ENCODE measurements at regions not wholly inside any gene's neighbourhood (a gene's known extent, or its start where the extent isn't known, plus 50 kb on each side); places are given as distances from the start of the nearest gene placed in this dataset.
"Not testable (repeated sequence)": the region's sequence is repeated elsewhere in the genome, so short reads cannot be mapped to it uniquely, and the experiment has no call there.

DNA sequence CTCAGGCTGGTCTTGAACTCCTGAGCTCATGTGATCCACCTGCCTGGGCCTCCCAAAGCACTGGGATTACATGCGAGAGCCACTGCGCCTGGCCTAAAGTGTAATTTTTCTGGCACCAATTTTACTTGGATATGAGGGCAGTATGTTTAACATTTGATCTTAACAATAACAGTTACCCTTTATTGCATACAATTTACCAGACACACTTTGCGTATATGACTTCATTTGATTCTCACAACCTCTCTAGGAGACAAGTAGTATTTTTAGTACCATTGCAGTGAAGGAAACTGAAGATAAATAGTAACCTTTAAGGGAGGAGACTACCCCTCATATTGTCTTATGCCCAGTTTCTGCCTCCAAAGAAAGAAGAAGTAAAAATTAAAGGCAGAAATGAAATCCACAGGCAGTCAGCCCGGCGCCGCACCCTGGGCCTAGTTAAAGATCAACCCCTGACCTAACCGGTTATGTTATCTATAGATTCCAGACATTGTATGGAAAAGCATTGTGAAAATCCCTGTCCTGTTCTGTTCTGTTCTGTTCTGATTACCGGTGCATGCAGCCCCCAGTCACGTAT is 54.0 kb downstream of the CYP26A1 start:
- H3K9me3 ChIP-seq (ENCODE audit: low read length); H3K36me3 ChIP-seq (ENCODE audit: insufficient read depth, low read length); H3K4me3 ChIP-seq (ENCODE audit: low read length); H3K27me3 ChIP-seq (ENCODE audit: insufficient read depth, low read length); H3K4me1 ChIP-seq (ENCODE audit: insufficient read depth, low read length); H2AFZ ChIP-seq (ENCODE audit: low read depth, low read length): not testable (repeated sequence)

DNA sequence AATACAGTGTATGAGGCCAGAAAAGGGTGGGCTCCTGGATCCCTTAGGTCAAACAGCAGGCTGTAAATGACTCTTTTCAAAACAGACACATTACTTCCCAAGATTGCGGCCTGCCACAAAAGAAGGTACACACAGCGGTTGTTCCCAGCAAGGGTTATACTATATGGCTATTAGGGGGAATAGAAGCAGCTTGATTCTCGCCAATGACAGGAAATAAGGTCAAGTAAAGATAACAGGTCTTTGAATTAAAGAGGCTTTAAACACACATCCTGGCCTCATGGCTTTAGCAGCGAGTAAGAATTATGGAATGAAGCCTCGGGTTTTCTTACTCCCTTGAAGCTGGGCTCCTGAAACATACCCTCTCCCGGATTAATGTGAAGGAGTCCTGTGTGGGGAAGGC is 58.3 kb downstream of the CYP26A1 start:
- Histone ChIP-seq H3K9me3 (ENCODE audit: low read length) (no peaks in the 10 kb centered on the region), H3K4me3 (ENCODE audit: low read length) (no peak overlapping the region), H2AFZ (ENCODE audit: low read depth, low read length) (no peak overlapping the region), H3K27me3 (ENCODE audit: insufficient read depth, low read length) (peaks cover 2% of the 10 kb centered on the region), H3K36me3 (ENCODE audit: insufficient read depth, low read length) (no peaks in the 10 kb centered on the region), H3K4me1 (ENCODE audit: insufficient read depth, low read length) (no peaks in the 10 kb centered on the region)

DNA sequence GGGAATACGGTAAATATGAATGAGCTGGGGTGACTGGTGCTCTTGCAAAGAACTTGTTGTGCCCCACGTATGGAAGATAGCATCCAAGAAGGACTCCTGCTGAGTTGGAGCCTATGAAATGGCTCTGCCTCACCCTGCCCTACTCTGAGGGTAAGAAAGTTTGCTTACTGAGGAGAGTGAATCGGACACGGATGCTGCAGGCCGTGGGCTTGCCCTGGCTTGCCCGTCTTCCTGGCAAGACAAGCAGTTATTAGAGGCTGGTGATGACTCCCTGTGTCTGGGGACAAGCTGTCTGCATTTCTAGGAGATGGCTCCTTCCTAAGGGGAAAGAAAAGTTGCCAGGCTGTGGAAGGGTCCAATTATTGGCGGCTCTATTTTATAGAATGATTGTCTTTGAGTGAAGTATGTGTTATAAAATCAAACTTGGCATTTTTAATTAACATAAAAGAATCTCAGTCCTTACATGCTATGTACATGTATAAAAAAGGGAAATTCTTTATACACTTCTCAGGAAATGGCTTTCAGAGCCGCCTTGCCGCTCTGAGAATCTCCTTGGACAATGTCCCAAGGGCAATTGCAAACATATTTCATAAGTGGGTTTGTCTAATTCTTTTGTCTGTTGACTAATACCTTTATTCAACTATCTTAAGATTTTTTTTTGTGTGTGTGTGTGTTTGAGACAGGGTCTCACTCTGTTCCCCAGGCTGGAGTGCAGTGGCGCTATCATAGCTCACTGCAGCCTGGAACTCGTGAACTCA is 64.6 kb downstream of the CYP26A1 start:
- H2AFZ ChIP-seq (ENCODE audit: low read depth, low read length): no peak overlapping the region
- no peak overlapping the region for H3K4me3 ChIP-seq (ENCODE audit: low read length)
- H3K9me3 ChIP-seq (ENCODE audit: low read length): no peaks in the 10 kb centered on the region

DNA sequence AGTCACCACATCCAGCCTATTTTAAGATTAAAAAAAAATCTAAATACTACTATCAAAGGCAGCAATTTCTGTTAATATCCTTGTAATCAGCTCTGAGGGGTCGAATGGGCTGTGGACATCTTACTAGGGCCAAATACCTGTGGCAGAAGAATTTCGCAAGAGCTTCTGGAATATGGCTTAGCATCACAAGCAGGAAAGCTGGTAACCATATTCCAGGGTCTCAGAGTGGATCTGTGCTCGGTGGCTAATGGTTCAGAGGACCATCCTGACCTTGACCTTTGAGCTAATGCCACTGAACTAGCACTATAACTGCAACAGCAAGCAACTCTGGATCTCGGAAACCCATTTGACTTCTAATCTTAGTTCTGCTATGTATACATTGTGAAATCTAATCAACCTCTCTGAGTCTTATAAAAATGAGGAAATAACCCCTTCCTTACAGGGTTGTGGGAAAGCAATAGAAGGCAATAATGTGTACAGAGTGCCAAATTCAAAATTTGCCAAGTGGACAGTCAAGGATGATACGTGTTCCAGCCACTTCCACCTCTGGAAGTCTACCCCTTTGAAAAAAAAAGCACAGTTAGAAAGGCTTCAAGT is 65.5 kb downstream of the CYP26A1 start:
- Histone ChIP-seq H3K27me3 (ENCODE audit: insufficient read depth, low read length) (no peaks in the 10 kb centered on the region), H2AFZ (ENCODE audit: low read depth, low read length) (no peak overlapping the region), H3K9me3 (ENCODE audit: low read length) (no peaks in the 10 kb centered on the region), H3K4me1 (ENCODE audit: insufficient read depth, low read length) (no peaks in the 10 kb centered on the region), H3K36me3 (ENCODE audit: insufficient read depth, low read length) (no peaks in the 10 kb centered on the region), H3K4me3 (ENCODE audit: low read length) (no peak overlapping the region)

More for the DNA sequence above, 64.6 kb downstream of the CYP26A1 start:
- Histone ChIP-seq H3K4me1 (ENCODE audit: insufficient read depth, low read length) (no peaks in the 10 kb centered on the region), H3K36me3 (ENCODE audit: insufficient read depth, low read length) (no peaks in the 10 kb centered on the region), H3K27me3 (ENCODE audit: insufficient read depth, low read length) (no peaks in the 10 kb centered on the region)

DNA sequence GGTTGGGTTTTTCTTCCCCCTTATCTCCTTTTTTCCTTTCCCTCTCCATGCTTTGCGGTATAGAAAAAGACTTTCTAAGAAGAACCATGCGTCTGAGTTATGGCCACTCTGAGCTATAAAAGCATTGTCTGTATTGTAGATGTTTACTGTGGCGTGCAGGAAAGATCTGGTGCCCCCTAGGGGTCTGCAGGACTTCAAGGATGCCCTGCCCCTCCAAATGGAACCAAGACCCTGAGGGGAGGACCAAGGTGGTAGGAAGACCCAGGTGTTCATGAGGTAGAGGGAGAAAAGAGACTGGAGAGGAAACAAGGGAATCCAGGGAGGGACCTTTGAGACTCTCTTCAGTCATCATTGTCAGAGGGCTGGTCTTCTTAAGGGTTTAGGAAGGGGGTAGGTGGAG is 68.8 kb downstream of the CYP26A1 start:
- Histone ChIP-seq H3K4me3 (ENCODE audit: low read length) (no peak overlapping the region), H2AFZ (ENCODE audit: low read depth, low read length) (no peak overlapping the region), H3K4me1 (ENCODE audit: insufficient read depth, low read length) (no peaks in the 10 kb centered on the region), H3K27me3 (ENCODE audit: insufficient read depth, low read length) (no peaks in the 10 kb centered on the region), H3K9me3 (ENCODE audit: low read length) (no peaks in the 10 kb centered on the region), H3K36me3 (ENCODE audit: insufficient read depth, low read length) (no peaks in the 10 kb centered on the region)

DNA sequence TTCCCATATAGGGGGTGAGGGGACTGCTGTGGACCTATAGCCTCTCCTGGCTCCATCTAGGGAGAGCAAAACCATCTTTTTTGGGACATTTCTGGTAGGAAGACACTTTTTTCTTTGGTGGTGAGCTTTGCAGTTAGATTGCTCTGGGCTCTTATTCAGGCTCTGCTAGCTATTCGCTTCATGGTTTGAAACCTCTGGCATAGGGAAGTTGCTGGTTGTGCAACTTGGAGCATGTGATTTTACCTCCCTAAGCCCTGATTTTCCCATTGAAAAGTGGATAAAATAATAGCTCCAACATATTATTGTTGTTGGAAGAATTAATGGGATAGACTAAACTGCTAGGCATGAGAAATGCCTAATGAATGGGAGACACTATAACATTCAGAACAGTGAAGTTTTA is 69.6 kb downstream of the CYP26A1 start:
- no peak overlapping the region for H2AFZ ChIP-seq (ENCODE audit: low read depth, low read length)
- H3K27me3 ChIP-seq (ENCODE audit: insufficient read depth, low read length): no peaks in the 10 kb centered on the region
- H3K4me1 ChIP-seq (ENCODE audit: insufficient read depth, low read length): no peaks in the 10 kb centered on the region
- no peaks in the 10 kb centered on the region for H3K36me3 ChIP-seq (ENCODE audit: insufficient read depth, low read length)
- H3K4me3 ChIP-seq (ENCODE audit: low read length): no peak overlapping the region
- no peaks in the 10 kb centered on the region for H3K9me3 ChIP-seq (ENCODE audit: low read length)

DNA sequence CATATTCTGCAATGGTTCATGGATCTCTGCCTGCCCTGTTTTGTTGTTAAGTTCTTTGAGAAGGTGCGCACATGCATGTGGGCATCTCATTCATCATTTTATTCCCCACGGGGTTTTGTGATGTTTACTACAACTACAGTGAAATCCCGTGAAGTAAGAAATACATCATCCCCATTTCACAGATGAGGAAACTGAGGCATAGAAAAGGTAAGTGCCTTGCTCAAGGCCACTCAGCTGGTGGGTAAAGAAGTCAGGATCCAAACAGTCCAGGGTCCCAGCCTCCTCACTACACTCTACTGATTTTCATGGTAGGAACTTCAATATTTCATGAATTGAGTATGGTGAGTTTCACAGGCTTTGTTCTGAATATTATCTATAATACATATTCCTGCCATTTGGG is 72.6 kb downstream of the CYP26A1 start:
- Histone ChIP-seq H3K4me1 (ENCODE audit: insufficient read depth, low read length) (no peaks in the 10 kb centered on the region), H3K9me3 (ENCODE audit: low read length) (no peaks in the 10 kb centered on the region), H3K4me3 (ENCODE audit: low read length) (no peak overlapping the region), H3K27me3 (ENCODE audit: insufficient read depth, low read length) (no peaks in the 10 kb centered on the region), H2AFZ (ENCODE audit: low read depth, low read length) (no peak overlapping the region), H3K36me3 (ENCODE audit: insufficient read depth, low read length) (no peaks in the 10 kb centered on the region)

DNA sequence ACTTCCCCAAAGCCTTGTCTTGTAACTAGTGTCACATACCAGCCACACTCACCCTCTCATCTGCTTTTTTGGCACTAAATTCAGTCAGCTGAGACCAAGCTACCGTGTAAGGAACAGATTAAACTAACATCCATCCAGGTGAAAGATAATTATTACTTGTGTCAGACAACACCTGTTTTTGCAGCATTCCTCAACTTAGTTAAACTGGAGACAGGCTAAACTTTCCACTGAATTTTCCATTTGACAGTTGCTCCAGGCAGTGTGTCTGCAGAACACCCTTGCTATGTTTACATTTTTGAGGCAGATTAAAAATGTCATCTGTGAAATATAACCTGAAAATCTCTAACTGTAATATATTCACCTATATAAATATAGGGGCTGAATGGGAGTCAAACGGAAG is 73.6 kb downstream of the CYP26A1 start:
- Histone ChIP-seq H3K4me3 (ENCODE audit: low read length) (no peak overlapping the region), H2AFZ (ENCODE audit: low read depth, low read length) (no peak overlapping the region)

DNA sequence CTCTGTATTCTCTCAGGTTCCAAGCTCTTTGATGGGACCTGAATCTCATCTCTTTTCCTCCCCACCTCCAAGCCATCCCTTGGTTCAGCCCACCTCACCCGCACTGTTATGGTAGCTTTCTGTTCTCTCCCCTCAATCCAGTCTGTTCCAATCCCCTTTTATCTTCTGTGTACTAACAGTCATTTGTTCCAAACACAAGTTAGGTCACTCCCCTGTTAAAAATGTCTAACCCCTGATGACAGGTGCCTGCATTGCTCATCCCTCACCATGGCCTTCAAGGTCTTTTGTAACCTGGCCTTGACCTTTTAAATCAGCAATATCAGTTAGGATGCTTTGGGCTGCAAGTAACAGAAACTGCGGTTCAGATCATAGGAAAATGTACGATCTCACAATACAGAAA is 74.8 kb downstream of the CYP26A1 start:
- Histone ChIP-seq H3K27me3 (ENCODE audit: insufficient read depth, low read length) (no peaks in the 10 kb centered on the region), H3K4me1 (ENCODE audit: insufficient read depth, low read length) (no peaks in the 10 kb centered on the region), H3K36me3 (ENCODE audit: insufficient read depth, low read length) (no peaks in the 10 kb centered on the region), H3K4me3 (ENCODE audit: low read length) (no peak overlapping the region), H2AFZ (ENCODE audit: low read depth, low read length) (no peak overlapping the region), H3K9me3 (ENCODE audit: low read length) (no peaks in the 10 kb centered on the region)

More for the DNA sequence above, 73.6 kb downstream of the CYP26A1 start:
- no peaks in the 10 kb centered on the region for H3K36me3 ChIP-seq (ENCODE audit: insufficient read depth, low read length)
- no peaks in the 10 kb centered on the region for H3K27me3 ChIP-seq (ENCODE audit: insufficient read depth, low read length)
- no peaks in the 10 kb centered on the region for H3K4me1 ChIP-seq (ENCODE audit: insufficient read depth, low read length)
- no peaks in the 10 kb centered on the region for H3K9me3 ChIP-seq (ENCODE audit: low read length)

DNA sequence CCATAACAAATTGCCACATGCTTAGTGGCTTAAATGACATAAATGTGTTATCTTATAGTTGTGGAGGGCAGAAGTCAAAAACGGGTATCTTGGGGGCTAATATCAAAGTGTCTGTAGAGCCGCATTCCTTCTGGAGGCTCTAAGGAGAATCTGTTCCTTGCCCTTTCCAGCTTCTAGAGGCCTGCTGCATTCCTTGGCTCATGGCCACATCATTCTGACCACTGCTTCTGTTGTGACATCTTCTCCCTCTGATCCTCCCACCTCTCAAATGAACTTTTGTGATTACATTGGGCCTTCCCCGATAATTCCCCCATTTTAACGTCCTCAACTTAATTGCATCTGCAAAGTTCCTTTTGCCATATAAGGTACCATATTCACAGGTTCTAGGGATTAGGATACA is 76.1 kb downstream of the CYP26A1 start:
- Histone ChIP-seq H3K9me3 (ENCODE audit: low read length) (no peaks in the 10 kb centered on the region), H3K4me1 (ENCODE audit: insufficient read depth, low read length) (no peaks in the 10 kb centered on the region), H3K36me3 (ENCODE audit: insufficient read depth, low read length) (no peaks in the 10 kb centered on the region), H2AFZ (ENCODE audit: low read depth, low read length) (no peak overlapping the region), H3K4me3 (ENCODE audit: low read length) (no peak overlapping the region), H3K27me3 (ENCODE audit: insufficient read depth, low read length) (no peaks in the 10 kb centered on the region)

DNA sequence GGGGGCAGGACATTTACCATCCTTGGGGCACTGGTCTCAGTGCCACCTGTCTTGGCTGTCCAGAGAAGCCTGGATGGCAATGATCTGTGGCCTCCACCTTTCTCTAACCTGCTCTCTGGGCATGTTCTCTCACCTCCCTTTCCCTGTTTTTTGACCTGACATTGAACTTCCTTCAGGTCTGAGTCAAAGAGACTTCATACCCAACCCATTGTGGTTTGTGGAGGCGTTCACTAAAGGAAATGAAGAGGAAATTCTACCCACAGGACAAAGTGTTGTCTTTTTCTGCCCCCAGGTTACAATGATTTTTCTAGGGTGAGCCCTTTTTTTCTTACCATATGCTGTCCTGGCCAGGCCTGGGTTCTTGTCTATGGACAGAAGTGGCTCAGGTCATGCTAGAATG is 76.6 kb downstream of the CYP26A1 start:
- H3K4me3 ChIP-seq (ENCODE audit: low read length): no peak overlapping the region
- H3K4me1 ChIP-seq (ENCODE audit: insufficient read depth, low read length): no peaks in the 10 kb centered on the region
- no peak overlapping the region for H2AFZ ChIP-seq (ENCODE audit: low read depth, low read length)
- H3K9me3 ChIP-seq (ENCODE audit: low read length): no peaks in the 10 kb centered on the region
- no peaks in the 10 kb centered on the region for H3K27me3 ChIP-seq (ENCODE audit: insufficient read depth, low read length)
- H3K36me3 ChIP-seq (ENCODE audit: insufficient read depth, low read length): no peaks in the 10 kb centered on the region

DNA sequence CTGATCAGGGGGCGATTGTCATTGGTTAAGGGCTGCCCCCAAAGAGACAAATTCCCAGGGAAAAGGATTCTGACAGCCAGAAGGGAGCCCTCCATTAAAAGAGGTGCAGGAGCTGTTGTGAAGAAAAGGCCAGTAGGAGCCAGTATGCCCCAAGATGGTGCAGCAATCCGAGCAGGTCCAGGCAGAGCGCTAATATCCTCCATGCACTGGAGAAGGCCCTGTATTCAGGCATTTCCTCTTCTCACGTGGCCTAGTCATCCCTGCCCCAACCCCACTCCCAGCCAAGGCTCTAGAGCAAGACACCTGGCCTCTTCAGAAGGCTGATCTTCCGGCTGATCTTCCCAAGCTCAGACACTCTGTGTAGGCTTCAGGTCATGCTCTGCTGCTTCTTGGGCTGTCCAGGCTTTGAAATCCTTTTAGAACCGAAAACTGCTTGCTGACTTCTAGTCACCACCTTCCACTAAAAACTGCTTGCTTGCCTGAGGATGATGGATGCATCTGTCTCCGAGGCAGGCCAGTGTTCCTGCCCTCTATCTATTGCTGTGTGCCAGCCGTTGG is 77.4 kb downstream of the CYP26A1 start:
- Histone ChIP-seq H3K27me3 (ENCODE audit: insufficient read depth, low read length) (no peaks in the 10 kb centered on the region), H3K4me3 (ENCODE audit: low read length) (no peak overlapping the region), H2AFZ (ENCODE audit: low read depth, low read length) (no peak overlapping the region), H3K36me3 (ENCODE audit: insufficient read depth, low read length) (no peaks in the 10 kb centered on the region), H3K9me3 (ENCODE audit: low read length) (no peaks in the 10 kb centered on the region), H3K4me1 (ENCODE audit: insufficient read depth, low read length) (no peaks in the 10 kb centered on the region)

DNA sequence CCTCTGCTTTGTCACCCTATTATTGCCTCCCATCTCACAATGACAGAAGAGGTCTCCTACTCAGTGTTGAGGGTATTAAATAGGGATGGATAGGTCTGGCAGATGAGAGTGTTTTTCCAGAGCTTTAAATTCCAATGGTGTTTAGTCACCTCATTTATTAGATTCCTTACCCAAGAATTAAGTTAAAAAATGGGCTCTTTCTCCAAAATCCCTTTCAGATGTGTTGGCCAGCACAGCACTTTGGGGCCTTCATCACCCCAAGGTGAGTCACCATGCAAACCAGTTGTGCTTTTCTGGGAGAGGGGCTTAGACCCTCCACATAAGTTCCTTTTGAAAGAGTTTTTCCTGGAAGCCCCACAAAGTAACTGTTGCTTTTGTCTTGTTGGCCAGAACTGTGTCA is 78.4 kb downstream of the CYP26A1 start:
- Histone ChIP-seq H3K9me3 (ENCODE audit: low read length) (no peaks in the 10 kb centered on the region), H3K4me3 (ENCODE audit: low read length) (no peak overlapping the region), H3K36me3 (ENCODE audit: insufficient read depth, low read length) (no peaks in the 10 kb centered on the region), H3K27me3 (ENCODE audit: insufficient read depth, low read length) (no peaks in the 10 kb centered on the region), H3K4me1 (ENCODE audit: insufficient read depth, low read length) (no peaks in the 10 kb centered on the region), H2AFZ (ENCODE audit: low read depth, low read length) (no peak overlapping the region)

Measured in neuron (in vitro differentiated cells).